GM21737 (cell line): ENCODE measurements at regions not wholly inside any gene's neighbourhood (a gene's known extent, or its start where the extent isn't known, plus 50 kb on each side); places are given as distances from the start of the nearest gene placed in this dataset.
"Not testable (repeated sequence)": the region's sequence is repeated elsewhere in the genome, so short reads cannot be mapped to it uniquely, and the experiment has no call there.

ENCODE experiments used
- ATAC-seq: cut with Tn5 transposase; IDR thresholded peaks from one replicate; pipeline ENCODE4 v1.9.1; 2021; ENCODE audit warnings: mild to moderate bottlenecking, moderate library complexity; ENCODE audit not compliant: unreplicated experiment

DNA sequence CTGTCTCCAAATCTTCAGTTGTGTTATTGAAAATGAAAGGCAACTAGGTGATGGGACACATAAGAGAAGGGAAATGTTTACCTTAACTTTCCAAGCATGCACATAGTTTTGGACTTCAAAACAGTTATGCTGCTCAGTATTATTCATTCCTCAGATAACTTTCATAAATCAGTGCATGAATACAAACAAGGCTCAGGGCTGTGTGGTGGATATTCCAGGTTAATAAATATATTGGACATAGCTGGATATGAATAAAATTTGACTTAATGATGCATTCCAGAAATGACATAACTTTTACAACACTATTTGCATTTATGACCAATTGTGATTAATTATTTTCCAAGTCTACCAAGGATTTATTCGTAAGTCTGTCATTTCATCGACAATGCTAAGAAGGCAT, 301.2 kb upstream of the ZNF804A start:
- no peak for ATAC-seq

DNA sequence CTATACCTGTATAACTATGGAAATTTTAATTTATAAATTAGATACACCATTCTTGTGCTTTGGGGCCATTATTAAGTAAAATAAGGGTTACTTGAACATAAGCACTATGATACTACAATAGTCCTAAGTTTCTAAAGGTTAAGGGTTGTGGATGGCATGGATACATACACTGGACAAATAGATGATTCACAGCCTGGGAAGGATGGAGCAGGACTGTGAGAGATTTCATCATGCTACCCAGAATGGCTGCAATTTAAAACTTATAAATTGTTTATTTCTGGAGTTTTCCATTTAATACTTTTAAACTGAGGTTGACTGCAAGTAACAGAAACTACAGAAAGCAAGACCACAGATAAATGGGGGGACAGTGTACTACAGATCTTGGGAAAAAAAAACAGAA, 295.8 kb upstream of the ZNF804A start:
- no peak for ATAC-seq

DNA sequence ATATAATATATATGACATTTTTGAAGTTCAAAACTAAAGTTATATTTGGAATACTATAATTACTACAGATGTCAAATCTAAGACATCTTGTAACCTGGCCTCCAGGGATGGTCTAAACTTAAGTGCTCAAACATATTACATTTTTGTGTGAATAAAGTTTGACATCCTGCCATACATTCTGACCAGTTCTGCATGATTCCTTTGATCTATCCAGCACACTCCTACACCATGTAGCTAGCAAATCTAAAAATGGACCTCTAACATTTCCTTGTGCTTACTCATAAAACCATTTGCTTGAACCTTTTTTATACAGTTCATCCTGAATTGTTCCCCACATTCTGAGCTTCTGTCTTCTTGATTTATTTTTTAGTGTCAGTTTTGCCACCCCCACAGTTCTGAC, 294.3 kb upstream of the ZNF804A start:
- no peak for ATAC-seq

DNA sequence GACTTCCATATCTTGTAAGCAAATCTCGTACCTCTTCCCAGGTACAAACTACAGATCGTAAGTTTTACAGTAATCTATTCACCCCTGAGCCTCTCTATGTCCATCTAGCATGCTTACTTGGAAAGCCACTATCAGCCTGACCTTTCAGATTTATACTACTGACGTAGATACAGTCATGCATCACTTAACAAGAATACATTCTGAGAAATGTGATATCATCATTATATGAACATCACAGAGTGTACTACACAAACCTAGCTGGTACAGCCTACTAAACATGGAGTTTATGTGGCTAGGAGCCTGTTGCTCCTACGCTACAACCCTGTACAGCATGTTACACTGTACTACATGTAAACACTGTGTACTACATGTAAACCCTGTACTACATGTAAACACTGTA, 293.2 kb upstream of the ZNF804A start:
- ATAC-seq, result no peak

DNA sequence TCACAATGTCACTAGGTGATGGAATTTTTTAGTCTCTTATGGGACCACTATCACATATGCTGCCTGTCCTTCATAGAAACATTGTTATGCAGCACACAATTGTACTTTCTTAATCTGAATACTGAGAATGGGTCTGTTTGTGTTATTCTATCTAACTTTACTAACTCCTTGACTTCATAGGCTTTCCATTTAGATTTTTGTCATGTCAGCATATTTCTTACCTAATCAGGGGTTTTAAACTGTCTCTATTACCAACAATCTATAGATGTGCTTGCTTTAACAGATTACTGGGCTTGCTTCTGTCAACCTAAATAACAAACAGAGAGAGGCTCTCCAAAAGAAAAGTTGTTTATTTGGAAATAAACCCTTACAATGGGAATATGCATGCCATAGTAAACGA, 289.6 kb upstream of the ZNF804A start:
- ATAC-seq, result no peak

DNA sequence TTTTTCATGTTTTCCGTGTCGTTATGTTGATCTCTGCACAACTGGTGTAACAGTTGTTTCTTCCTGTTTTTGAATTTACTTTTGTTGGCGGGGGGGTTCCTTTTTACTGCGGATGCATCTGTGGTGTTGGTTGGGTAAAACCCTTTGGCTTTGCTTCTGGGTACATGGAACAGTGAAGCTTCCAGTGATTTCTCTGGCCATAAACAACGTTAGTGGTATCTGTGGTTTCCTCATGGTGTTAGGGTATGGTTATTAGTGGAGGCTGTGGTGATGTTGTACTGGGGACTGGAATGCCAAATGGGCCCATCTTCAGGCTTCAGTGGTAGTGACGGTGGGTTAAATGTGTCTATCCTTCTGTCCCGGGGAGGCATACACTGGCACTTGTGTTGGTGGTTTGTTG, 285.4 kb upstream of the ZNF804A start:
- ATAC-seq, result no peak

DNA sequence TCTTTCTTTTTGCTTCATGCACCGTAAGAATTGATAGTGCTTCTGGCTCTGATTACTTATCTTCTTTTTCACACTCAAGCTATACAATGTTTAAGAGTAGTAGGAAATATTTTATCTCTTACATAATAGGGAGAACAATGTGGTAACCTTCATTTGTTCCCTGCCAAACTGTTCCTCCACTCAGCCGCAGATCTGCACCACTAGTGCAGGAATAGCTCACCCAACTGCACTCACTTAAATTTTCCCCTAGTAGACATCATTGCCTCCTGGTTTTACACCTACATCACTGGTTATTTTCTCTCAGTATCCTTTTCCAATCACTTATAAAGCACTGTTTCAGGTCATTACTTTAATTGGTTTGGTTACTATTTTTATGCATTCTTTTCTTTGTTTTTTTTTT, 283.5 kb upstream of the ZNF804A start:
- ATAC-seq, result no peak

DNA sequence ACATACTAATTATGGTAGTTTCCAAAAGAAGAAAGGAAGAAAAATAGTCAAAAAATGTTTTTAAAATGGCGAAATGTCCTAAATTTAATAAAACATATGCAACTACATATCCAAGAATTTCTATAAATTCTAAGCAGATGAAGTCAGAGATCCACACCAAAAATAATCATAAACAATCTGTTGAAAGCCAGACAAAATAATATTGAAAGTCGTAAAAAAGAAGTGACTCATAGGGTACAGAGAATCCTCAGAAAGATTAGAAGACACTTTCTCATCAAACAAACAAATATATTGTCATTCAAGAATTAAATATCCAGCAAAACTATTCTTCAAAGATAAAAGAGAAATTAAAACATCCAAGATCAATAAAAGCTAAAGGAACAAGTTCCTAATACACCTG, 281.4 kb upstream of the ZNF804A start:
- ATAC-seq, result no peak

DNA sequence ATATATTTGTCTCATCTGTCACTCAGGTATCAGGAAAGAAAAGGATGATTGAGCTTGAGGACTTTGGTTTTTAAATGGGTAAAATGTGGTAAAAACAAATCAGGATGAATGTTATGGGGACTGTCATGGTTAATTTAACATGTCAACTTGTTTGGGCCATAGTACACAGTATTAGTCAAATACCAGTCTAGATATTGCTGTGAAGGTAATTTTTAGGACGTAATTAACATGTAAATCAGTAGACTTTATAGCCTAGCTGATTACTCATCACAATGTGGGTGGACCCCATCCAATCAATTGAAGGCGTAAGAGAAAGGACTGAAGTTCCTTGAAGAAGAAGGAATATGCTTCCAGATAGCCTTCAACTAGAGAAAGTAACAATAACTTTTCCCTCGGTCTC, 275.7 kb upstream of the ZNF804A start:
- ATAC-seq, result no peak

DNA sequence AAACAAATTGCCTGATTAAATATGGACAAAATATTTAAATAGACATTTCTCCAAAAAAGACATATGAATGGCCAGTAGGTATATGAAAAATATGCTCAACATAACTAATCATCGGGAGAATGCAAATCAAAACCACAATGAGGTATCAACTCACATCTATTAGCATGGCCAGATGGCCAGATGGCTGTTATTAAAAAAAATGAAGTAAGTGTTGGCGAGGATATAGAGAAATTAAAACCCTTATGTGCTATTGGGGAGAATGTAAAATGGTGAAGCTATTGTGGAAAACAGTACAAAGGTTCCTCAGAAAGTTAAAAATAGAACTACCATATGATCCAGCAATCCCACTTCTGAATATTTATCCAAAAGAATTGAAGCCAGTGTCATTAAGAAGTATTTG, 272.3 kb upstream of the ZNF804A start:
- no peak for ATAC-seq

DNA sequence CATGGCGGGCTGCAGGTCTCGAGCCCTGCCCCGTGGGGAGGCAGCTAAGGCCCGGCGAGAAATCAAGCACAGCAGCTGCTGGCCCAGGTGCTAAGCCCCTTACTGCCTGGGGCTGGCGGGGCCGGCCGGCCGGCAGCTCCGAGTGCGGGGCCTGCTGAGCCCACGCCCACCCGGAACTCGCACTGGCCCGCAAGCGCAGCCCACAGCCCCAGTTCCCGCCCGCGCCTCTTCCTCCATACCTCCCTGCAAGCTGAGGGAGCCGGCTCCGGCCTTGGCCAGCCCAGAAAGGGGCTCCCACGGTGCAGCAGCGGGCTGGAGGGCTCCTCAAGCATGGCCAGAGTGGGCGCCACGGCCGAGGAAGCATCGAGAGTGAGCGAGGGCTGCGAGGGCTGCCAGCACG, 270.5 kb upstream of the ZNF804A start:
- ATAC-seq, result not testable (repeated sequence)

DNA sequence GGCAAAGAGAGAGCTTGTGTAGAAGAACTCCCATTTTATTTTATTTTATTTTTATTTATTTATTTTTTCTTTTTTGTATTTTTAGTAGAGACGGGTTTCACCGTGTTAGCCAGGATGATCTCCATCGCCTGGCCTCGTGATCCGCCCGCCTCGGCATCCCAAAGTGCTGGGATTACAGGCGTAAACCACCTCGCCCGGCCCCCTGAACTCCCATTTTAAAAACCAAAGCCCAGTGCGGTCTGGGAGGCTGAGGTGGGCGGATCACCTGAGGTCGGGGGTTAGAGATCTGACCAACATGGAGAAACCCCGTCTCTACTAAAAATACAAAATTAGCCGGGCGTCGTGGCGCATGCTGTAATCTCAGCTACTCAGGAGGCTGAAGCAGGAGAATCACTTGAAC, 267.8 kb upstream of the ZNF804A start:
- not testable (repeated sequence) for ATAC-seq

DNA sequence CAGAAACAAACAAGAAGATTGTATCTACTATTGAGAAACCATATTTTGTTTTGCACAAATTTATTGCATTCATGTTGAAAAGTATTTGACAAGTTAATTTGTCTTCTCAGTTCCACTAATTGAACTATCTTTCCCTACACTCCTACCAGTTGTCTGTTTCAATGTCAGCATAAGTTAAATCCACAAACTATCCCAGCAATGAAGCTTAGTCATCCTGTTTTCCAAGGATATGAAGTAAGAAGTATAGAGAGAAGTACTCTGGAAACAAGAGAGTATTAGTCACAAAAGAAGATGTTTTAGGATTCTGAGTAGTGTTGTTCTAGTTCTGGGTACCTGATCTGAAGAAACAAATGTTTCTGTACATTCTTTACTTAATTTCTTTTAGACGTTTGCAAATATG, 261.6 kb upstream of the ZNF804A start:
- ATAC-seq, result no peak

DNA sequence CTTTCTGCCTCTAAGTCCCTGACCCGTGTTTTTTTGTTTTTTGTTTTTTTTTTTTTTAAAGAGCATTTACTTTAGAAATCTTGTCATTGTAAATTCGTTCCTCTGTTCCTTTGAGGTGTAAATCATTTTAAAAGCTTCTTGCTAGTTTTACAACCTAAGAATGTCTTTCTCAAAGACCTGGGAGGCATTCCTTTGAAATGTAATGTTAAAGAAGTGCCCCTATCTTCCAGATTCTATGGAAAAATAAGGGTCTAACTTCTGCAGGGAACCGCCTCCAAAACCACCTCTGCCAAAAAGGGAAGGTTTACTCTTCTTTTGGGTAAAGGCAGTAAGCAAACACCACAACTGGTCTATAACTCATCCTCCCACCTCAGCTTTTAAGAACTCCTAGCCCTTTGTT, 259.6 kb upstream of the ZNF804A start:
- no peak for ATAC-seq

DNA sequence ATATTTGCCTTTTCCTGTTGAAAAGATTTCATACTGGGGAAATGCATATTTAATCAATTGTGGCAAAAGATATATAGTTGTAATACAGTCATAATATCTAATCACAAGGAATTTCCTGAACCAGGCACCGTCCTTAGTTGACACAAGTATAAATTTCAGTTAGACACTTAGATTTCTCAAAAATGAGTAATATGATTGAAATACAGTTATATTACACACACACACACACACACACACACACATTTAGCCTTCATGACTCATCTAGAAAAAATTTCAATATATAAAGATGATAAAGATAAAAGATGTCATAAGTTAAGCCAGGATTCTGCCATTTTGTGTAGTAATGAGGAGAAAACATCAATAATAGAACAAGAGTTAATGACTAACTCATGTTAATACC, 258.4 kb upstream of the ZNF804A start:
- no peak for ATAC-seq

DNA sequence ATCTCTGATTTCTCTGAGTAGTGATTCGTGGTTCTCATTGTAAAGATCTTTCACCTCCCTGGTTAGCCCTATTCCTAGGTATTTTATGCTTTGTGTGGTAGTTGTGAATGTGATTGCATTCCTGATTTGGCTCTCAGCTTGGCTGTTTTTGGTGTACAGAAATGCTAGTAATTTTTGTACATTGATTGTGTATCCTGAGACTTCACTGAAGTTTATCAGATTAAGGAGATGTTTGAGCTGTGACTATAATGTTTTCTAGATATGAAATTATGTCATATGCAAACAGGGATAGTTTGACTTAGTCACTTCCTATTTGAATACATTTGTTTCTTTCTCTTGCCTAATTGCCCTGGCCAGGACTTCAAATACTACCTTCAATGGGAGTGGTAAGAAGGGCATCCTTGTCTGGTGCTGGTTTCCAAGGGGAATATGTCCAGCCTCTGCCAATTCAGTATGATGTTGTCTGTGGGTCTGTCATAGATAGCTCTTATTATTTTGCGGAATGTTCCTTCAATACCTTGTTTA, 251.9 kb upstream of the ZNF804A start:
- ATAC-seq, result no peak

DNA sequence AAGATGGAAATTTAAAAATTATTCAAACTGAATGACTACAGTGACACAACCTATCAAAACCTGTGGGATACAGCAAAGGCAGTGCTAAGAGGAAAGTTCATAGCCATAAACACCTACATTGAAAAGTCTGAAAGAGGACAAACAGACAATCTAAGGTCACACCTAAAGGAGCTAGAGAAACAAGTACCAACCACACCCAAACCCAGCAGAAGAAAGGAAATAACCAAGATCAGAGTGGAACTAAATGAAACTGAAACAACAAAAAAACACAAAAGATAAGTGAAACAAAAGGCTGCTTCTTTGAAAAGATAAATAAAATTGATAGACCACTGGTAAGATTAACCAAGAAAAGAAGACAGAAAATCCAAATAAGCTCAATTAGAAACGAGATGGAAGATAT, 247.2 kb upstream of the ZNF804A start:
- ATAC-seq, result no peak

DNA sequence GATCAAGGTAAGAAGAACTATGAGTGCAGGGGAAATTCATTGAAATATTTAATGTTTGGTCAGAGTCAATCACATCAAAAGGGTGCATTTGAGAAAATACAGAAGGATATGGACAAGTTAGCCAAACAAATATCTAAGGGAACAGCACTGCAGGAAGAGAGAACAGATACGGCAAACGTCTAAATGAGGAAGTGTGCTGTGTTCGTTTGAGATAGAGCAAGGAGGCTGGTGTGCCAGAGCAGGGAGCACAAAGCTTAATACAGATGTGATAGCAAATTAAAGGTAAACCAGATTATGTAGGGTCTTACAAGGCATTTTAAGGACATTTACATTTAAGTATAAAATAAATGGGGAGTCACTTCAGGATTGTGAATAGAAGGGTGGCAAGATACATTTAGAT, 241.3 kb upstream of the ZNF804A start:
- ATAC-seq, result no peak

DNA sequence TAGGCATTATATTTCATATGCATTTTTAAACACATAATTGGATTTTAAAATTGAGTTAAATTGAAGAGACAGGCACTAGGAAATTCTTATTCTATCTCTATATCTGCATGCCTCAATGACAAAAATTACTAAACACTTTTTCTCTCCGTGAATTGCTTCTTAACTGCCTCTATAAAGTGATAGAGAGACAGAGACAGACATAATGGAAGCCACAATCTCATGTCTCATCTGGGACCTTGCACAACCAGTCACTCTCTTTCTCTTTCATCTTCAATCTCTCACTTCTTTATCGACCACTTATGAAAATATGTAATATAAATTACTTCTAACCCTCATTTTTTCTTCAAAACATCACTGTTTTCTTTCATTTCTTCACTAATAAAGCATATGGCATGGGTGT, 238.9 kb upstream of the ZNF804A start:
- no peak for ATAC-seq

DNA sequence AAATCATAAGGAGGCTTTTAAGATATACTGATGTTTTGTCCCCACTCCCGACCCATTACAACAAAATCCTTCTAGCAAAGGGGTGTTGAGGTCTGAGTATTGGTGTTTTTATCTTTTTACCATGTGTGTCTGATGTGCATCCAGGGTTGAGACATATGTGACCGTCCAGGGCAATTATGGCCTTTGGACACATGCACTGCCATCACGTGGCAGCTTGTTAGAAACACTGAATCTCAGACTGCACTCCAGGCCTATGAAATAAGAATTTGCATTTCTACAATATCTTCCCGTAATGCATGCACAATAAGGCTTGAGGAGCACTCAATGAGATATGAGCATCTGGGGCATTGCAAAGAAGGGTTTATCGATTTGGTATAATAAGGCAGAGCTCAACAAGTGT, 235.1 kb upstream of the ZNF804A start:
- no peak for ATAC-seq

DNA sequence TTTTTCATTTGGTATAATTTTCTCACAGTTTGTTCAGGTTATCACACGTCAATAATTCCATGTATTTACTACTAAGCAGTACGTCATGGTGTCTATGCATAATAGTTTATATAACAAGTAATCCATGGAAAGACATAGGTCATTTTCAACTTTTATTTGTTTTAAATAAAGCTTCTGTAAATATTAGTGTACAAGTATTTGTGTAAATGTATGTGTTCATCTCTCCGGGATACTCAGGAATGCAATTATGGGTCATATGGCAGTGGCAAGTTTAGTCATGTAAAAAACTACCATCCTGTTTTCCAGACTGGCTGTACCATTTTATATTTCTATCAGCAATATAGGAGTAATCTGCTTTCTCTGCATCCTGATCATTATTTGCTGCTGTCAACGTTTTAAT, 231.1 kb upstream of the ZNF804A start:
- no peak for ATAC-seq

DNA sequence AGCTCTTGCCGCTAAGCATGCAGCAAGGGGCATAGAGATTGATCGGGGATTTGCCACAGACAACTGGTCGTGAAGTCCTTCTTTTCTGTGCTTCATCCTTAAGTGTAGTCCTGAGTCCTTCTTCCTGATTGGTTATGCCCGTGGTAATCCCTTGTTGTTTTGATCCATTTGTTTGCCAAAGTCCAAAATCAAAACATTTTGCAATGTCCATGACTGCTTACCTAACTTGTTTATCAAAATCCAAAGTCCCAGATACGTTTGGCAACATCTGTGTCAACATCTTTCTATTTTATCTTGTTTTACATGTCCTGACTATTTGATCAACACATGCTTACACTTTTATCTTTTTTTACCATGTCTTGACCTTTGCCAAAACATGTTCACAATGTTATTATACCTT, 229.0 kb upstream of the ZNF804A start:
- no peak for ATAC-seq

DNA sequence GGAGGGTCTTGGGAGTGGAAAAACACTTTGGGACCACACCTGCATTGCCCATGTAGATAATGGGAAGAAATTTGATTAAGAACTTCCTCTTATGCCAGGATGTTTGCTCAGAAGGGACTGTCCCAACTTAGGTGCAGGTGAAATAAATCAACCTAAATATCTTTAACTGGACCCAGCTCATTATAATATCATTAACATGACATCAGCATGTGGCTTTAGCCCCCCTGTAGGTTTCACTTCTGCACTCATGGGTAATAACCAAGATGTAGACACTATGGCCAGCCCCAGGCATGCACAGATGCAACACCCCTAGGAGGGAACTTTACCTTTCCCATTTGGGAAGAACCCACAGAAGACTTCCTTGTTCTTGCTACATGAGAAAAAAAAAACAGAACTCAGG, 227.4 kb upstream of the ZNF804A start:
- no peak for ATAC-seq

DNA sequence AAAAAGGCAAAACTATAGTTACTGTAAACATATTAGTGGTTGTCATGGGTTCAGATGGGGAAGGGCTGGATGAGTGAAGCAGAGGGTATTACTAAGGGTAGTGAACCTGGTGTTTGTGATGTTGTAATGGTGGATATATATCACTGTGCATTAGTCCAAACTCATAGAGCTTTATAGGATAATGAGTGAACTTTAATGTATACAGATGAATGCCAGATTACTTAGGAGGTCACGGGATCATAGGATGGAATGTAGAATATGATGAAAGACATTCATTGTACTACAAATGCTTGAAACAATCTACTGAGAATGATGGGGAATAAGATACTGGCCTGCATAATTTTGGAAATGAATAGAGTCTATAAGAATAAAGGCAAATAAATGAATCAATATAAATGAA, 226.7 kb upstream of the ZNF804A start:
- no peak for ATAC-seq
